GM23338 (cell line): ENCODE measurements at regions not wholly inside any gene's neighbourhood (a gene's known extent, or its start where the extent isn't known, plus 50 kb on each side); places are given as distances from the start of the nearest gene placed in this dataset.

ENCODE experiments used
- ATAC-seq: fragments of 200-7000 bp; cut with Tn5 transposase; 3 replicates; pipeline ENCODE4 v1.9.1; 2020
- DNase-seq: peaks from one replicate; pipeline ENCODE4 v3.0.0-alpha.2; 2015; ENCODE audit warnings: low spot score
- H2AFZ ChIP-seq: fragments of 200-600 bp; sonication (generic); 2 replicates; pipeline ENCODE4 v1.8.0; 2016; ENCODE audit warnings: antibody characterized with exemption, mild to moderate bottlenecking, moderate library complexity
- H3F3A ChIP-seq: fragments of 200-600 bp; sonication (generic); replicated peaks from 2 replicates; pipeline ENCODE4 v1.8.0; 2017; ENCODE audit warnings: antibody characterized with exemption, mixed run types, low read depth
- H3K27ac ChIP-seq: fragments of 200-600 bp; sonication (generic); 2 replicates; pipeline ENCODE4 v1.6.1; 2016; ENCODE audit warnings: low read depth
- H3K27me3 ChIP-seq: fragments of 200-600 bp; sonication (generic); 2 replicates; pipeline ENCODE4 v1.8.0; 2016; ENCODE audit warnings: mild to moderate bottlenecking, mixed run types, moderate library complexity; ENCODE audit not compliant: insufficient read depth
- H3K36me3 ChIP-seq: fragments of 200-600 bp; sonication (generic); 2 replicates; pipeline ENCODE4 v1.8.0; 2016; ENCODE audit warnings: mild to moderate bottlenecking; ENCODE audit not compliant: insufficient read depth
- H3K4me1 ChIP-seq: fragments of 200-600 bp; sonication (generic); 2 replicates; pipeline ENCODE4 v1.8.0; 2016; ENCODE audit warnings: mild to moderate bottlenecking, moderate library complexity; ENCODE audit not compliant: insufficient read depth
- H3K4me2 ChIP-seq: fragments of 200-600 bp; sonication (generic); 2 replicates; pipeline ENCODE4 v1.7.1; 2017; ENCODE audit warnings: mixed run types
- H3K4me3 ChIP-seq: fragments of 200-600 bp; sonication (generic); 2 replicates; pipeline ENCODE4 v1.6.1; 2016; ENCODE audit warnings: mixed run types
- H3K79me2 ChIP-seq: fragments of 200-600 bp; sonication (generic); replicated peaks from 2 replicates; pipeline ENCODE4 v1.8.0; 2017; ENCODE audit warnings: mild to moderate bottlenecking; ENCODE audit not compliant: insufficient read depth
- H3K9me2 ChIP-seq: fragments of 200-600 bp; sonication (generic); 2 replicates; pipeline ENCODE4 v1.8.0; 2017; ENCODE audit not compliant: insufficient read depth
- H4K20me1 ChIP-seq: fragments of 200-600 bp; sonication (generic); replicated peaks from 2 replicates; pipeline ENCODE4 v1.8.0; 2017; ENCODE audit warnings: mild to moderate bottlenecking; ENCODE audit not compliant: insufficient read depth
- H3K27ac Mint-ChIP-seq: 2 replicates; pipeline ENCODE4 v1.8.0; 2020; ENCODE audit warnings: inconsistent platforms, mild to moderate bottlenecking, moderate library complexity, mixed read lengths
- H3K27me3 Mint-ChIP-seq: 3 replicates; pipeline ENCODE4 v1.8.0; 2022; ENCODE audit warnings: low read depth, mild to moderate bottlenecking, moderate library complexity, mixed read lengths, inconsistent platforms; ENCODE audit not compliant: insufficient read depth, poor library complexity
- H3K36me3 Mint-ChIP-seq: 3 replicates; pipeline ENCODE4 v1.8.0; 2021; ENCODE audit warnings: low read depth, mild to moderate bottlenecking, inconsistent platforms, moderate library complexity, mixed read lengths
- H3K4me1 Mint-ChIP-seq: 3 replicates; pipeline ENCODE4 v1.8.0; 2020; ENCODE audit warnings: mild to moderate bottlenecking, inconsistent platforms, mixed read lengths
- H3K4me3 Mint-ChIP-seq: 3 replicates; pipeline ENCODE4 v1.8.0; 2021; ENCODE audit warnings: moderate library complexity, mild to moderate bottlenecking, inconsistent platforms, mixed read lengths
- H3K9me3 Mint-ChIP-seq: 3 replicates; pipeline ENCODE4 v1.8.0; 2020; ENCODE audit warnings: moderate library complexity, mild to moderate bottlenecking, inconsistent platforms, mixed read lengths
- CREB1 ChIP-seq: fragments of 250-450 bp; sonication (Bioruptor Pico); IDR thresholded peaks from 2 replicates; pipeline ENCODE4 v1.5.0; 2020; ENCODE audit warnings: low read depth, mild to moderate bottlenecking, moderate library complexity
- EZH2 ChIP-seq: fragments of 200-600 bp; sonication (generic); IDR thresholded peaks from one replicate; pipeline ENCODE4 v1.8.0; 2017; ENCODE audit warnings: antibody characterized with exemption, mild to moderate bottlenecking, low read depth; ENCODE audit not compliant: unreplicated experiment
- EZH2phosphoT487 ChIP-seq: fragments of 200-600 bp; sonication (generic); IDR thresholded peaks from one replicate; pipeline ENCODE4 v1.8.1; 2018; ENCODE audit warnings: antibody characterized with exemption; ENCODE audit not compliant: unreplicated experiment
- JUNB ChIP-seq: IDR thresholded peaks from one replicate; pipeline ENCODE4 v1.6.1; 2016; ENCODE audit warnings: antibody characterized with exemption; ENCODE audit not compliant: unreplicated experiment
- NANOG ChIP-seq: IDR thresholded peaks from 2 replicates; pipeline ENCODE4 v1.6.1; 2016; ENCODE audit warnings: antibody characterized with exemption, borderline replicate concordance
- POLR2AphosphoS5 ChIP-seq: IDR thresholded peaks from 2 replicates; pipeline ENCODE4 v1.6.1; 2016; ENCODE audit warnings: antibody characterized with exemption, low read depth
- STAT1 ChIP-seq: IDR thresholded peaks from one replicate; pipeline ENCODE4 v1.6.1; 2016; ENCODE audit warnings: antibody characterized with exemption; ENCODE audit not compliant: unreplicated experiment
- ZNF114 ChIP-seq: fragments of 250-450 bp; sonication (Bioruptor Pico); IDR thresholded peaks from 2 replicates; pipeline ENCODE4 v1.5.0; 2020; ENCODE audit warnings: mild to moderate bottlenecking, moderate library complexity
- ZNF331 ChIP-seq: fragments of 250-450 bp; sonication (Bioruptor Pico); IDR thresholded peaks from 2 replicates; pipeline ENCODE4 v1.5.0; 2020; ENCODE audit warnings: low read depth, mild to moderate bottlenecking, moderate library complexity
- TF ChIP-seq, protein P1 (sequence below): IDR thresholded peaks from one replicate; pipeline ENCODE4 v1.6.1; 2018; ENCODE audit warnings: antibody characterized with exemption; ENCODE audit not compliant: unreplicated experiment
- TF ChIP-seq, protein P2 (sequence below): IDR thresholded peaks from 2 replicates; pipeline ENCODE4 v1.6.1; 2016; ENCODE audit warnings: antibody characterized with exemption
- TF ChIP-seq, protein P3 (sequence below), 2 experiments: fragments of 200-600 bp in 1 of 2; sonication (generic) in 1 of 2; conservative IDR thresholded peaks; 2 replicates each; pipeline versions ENCODE4 v1.5.1 to v1.6.1; 2016 to 2017; ENCODE audit warnings: antibody characterized with exemption in 2 of 2, low read depth in 2 of 2, mild to moderate bottlenecking in 2 of 2, moderate library complexity in 1 of 2
- TF ChIP-seq, protein P4 (sequence below): fragments of 250-450 bp; sonication (Bioruptor Pico); IDR thresholded peaks from 2 replicates; pipeline ENCODE4 v1.5.0; 2020; ENCODE audit warnings: mild to moderate bottlenecking, moderate library complexity

DNA sequence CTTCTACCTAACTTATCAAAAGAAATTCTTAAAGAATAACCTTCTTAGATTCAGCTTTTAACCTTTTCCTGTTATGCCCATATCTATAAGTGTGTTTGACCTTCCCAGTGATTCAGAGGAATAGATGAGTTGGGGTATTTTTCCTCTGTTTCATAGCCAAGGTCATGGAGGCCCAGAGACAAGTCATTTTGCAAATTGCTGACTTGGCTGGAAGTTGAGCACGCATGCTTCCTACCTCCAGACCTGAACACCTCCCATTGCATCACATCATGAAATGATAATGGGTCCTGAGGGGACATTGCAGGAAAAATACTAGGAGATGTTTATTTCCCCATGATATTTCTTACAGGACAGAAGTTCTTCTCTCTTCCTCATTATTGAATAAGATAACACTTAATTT lies 158.6 kb upstream of the LMCD1 start:
- Mint-ChIP-seq H3K27me3 (no peaks in the 10 kb centered on the region), H3K27ac (no peak overlapping the region)

More for the DNA sequence above, 158.6 kb upstream of the LMCD1 start:
- Mint-ChIP-seq H3K4me3 (no peak overlapping the region), H3K36me3 (peaks cover 4% of the 10 kb centered on the region; the same call in 2 of the 3 replicates), H3K4me1 (peaks cover 12% of the 10 kb centered on the region; the same call in 2 of the 3 replicates), H3K9me3 (peaks cover 27% of the 10 kb centered on the region)
- H2AFZ ChIP-seq: no peak overlapping the region
- peaks cover 4% of the 10 kb centered on the region for H3K9me2 ChIP-seq
- H3F3A ChIP-seq: no peaks in the 10 kb centered on the region
- no peaks in the 10 kb centered on the region for H3K27me3 ChIP-seq
- no peaks in the 10 kb centered on the region for H3K36me3 ChIP-seq
- H3K27ac ChIP-seq: no peak overlapping the region
- TF ChIP-seq NANOG: no peak
- TF ChIP-seq, protein P1, sequence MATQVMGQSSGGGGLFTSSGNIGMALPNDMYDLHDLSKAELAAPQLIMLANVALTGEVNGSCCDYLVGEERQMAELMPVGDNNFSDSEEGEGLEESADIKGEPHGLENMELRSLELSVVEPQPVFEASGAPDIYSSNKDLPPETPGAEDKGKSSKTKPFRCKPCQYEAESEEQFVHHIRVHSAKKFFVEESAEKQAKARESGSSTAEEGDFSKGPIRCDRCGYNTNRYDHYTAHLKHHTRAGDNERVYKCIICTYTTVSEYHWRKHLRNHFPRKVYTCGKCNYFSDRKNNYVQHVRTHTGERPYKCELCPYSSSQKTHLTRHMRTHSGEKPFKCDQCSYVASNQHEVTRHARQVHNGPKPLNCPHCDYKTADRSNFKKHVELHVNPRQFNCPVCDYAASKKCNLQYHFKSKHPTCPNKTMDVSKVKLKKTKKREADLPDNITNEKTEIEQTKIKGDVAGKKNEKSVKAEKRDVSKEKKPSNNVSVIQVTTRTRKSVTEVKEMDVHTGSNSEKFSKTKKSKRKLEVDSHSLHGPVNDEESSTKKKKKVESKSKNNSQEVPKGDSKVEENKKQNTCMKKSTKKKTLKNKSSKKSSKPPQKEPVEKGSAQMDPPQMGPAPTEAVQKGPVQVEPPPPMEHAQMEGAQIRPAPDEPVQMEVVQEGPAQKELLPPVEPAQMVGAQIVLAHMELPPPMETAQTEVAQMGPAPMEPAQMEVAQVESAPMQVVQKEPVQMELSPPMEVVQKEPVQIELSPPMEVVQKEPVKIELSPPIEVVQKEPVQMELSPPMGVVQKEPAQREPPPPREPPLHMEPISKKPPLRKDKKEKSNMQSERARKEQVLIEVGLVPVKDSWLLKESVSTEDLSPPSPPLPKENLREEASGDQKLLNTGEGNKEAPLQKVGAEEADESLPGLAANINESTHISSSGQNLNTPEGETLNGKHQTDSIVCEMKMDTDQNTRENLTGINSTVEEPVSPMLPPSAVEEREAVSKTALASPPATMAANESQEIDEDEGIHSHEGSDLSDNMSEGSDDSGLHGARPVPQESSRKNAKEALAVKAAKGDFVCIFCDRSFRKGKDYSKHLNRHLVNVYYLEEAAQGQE: no peak
- no peak for TF ChIP-seq CREB1 (CRISPR knock-in tag)
- TF ChIP-seq JUNB: no peak
- TF ChIP-seq EZH2: no peak
- no peak for TF ChIP-seq STAT1
- no peak for TF ChIP-seq POLR2AphosphoS5
- TF ChIP-seq ZNF331 (CRISPR knock-in tag): no peak
- TF ChIP-seq, protein P2, sequence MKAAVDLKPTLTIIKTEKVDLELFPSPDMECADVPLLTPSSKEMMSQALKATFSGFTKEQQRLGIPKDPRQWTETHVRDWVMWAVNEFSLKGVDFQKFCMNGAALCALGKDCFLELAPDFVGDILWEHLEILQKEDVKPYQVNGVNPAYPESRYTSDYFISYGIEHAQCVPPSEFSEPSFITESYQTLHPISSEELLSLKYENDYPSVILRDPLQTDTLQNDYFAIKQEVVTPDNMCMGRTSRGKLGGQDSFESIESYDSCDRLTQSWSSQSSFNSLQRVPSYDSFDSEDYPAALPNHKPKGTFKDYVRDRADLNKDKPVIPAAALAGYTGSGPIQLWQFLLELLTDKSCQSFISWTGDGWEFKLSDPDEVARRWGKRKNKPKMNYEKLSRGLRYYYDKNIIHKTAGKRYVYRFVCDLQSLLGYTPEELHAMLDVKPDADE: no peak
- TF ChIP-seq, protein P3, sequence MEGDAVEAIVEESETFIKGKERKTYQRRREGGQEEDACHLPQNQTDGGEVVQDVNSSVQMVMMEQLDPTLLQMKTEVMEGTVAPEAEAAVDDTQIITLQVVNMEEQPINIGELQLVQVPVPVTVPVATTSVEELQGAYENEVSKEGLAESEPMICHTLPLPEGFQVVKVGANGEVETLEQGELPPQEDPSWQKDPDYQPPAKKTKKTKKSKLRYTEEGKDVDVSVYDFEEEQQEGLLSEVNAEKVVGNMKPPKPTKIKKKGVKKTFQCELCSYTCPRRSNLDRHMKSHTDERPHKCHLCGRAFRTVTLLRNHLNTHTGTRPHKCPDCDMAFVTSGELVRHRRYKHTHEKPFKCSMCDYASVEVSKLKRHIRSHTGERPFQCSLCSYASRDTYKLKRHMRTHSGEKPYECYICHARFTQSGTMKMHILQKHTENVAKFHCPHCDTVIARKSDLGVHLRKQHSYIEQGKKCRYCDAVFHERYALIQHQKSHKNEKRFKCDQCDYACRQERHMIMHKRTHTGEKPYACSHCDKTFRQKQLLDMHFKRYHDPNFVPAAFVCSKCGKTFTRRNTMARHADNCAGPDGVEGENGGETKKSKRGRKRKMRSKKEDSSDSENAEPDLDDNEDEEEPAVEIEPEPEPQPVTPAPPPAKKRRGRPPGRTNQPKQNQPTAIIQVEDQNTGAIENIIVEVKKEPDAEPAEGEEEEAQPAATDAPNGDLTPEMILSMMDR (conservative IDR thresholded peaks at IDR 0.05; ENCODE audit: low read depth in 2 of 2): no peak
- no peak for TF ChIP-seq ZNF114 (CRISPR knock-in tag)
- TF ChIP-seq, protein P4, sequence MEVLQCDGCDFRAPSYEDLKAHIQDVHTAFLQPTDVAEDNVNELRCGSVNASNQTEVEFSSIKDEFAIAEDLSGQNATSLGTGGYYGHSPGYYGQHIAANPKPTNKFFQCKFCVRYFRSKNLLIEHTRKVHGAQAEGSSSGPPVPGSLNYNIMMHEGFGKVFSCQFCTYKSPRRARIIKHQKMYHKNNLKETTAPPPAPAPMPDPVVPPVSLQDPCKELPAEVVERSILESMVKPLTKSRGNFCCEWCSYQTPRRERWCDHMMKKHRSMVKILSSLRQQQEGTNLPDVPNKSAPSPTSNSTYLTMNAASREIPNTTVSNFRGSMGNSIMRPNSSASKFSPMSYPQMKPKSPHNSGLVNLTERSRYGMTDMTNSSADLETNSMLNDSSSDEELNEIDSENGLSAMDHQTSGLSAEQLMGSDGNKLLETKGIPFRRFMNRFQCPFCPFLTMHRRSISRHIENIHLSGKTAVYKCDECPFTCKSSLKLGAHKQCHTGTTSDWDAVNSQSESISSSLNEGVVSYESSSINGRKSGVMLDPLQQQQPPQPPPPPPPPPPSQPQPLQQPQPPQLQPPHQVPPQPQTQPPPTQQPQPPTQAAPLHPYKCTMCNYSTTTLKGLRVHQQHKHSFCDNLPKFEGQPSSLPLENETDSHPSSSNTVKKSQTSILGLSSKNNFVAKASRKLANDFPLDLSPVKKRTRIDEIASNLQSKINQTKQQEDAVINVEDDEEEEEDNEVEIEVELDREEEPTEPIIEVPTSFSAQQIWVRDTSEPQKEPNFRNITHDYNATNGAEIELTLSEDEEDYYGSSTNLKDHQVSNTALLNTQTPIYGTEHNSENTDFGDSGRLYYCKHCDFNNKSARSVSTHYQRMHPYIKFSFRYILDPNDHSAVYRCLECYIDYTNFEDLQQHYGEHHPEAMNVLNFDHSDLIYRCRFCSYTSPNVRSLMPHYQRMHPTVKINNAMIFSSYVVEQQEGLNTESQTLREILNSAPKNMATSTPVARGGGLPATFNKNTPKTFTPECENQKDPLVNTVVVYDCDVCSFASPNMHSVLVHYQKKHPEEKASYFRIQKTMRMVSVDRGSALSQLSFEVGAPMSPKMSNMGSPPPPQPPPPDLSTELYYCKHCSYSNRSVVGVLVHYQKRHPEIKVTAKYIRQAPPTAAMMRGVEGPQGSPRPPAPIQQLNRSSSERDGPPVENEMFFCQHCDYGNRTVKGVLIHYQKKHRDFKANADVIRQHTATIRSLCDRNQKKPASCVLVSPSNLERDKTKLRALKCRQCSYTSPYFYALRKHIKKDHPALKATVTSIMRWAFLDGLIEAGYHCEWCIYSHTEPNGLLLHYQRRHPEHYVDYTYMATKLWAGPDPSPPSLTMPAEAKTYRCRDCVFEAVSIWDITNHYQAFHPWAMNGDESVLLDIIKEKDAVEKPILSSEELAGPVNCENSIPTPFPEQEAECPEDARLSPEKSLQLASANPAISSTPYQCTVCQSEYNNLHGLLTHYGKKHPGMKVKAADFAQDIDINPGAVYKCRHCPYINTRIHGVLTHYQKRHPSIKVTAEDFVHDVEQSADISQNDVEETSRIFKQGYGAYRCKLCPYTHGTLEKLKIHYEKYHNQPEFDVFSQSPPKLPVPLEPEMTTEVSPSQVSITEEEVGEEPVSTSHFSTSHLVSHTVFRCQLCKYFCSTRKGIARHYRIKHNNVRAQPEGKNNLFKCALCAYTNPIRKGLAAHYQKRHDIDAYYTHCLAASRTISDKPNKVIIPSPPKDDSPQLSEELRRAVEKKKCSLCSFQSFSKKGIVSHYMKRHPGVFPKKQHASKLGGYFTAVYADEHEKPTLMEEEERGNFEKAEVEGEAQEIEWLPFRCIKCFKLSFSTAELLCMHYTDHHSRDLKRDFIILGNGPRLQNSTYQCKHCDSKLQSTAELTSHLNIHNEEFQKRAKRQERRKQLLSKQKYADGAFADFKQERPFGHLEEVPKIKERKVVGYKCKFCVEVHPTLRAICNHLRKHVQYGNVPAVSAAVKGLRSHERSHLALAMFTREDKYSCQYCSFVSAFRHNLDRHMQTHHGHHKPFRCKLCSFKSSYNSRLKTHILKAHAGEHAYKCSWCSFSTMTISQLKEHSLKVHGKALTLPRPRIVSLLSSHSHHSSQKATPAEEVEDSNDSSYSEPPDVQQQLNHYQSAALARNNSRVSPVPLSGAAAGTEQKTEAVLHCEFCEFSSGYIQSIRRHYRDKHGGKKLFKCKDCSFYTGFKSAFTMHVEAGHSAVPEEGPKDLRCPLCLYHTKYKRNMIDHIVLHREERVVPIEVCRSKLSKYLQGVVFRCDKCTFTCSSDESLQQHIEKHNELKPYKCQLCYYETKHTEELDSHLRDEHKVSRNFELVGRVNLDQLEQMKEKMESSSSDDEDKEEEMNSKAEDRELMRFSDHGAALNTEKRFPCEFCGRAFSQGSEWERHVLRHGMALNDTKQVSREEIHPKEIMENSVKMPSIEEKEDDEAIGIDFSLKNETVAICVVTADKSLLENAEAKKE (CRISPR knock-in tag): no peak
- no peak for TF ChIP-seq EZH2phosphoT487
- H3K79me2 ChIP-seq: no peaks in the 10 kb centered on the region
- DNase-seq (no peak), ATAC-seq (no peak)
- H3K4me2 ChIP-seq: no peak overlapping the region
- no peaks in the 10 kb centered on the region for H4K20me1 ChIP-seq
- H3K4me1 ChIP-seq: 0 out of 2 replicates have a peak, but pooled peaks cover 6% of the 10 kb centered on the region
- no peak overlapping the region for H3K4me3 ChIP-seq
